Adrenal gland (tissue), 5 donors: ENCODE measurements at regions not wholly inside any gene's neighbourhood (a gene's known extent, or its start where the extent isn't known, plus 50 kb on each side); places are given as distances from the start of the nearest gene placed in this dataset.

Source experiments
- CTCF ChIP-seq, 6 experiments: fragments of 450-650 bp in 4 of 6; fragments of 200-600 bp in 2 of 6; sonication (generic) in 1 of 6; IDR thresholded peaks; 1 replicate in 5 of 6; 2 replicates in 1 of 6; pipeline versions ENCODE4 v1.5.1 to v1.8.0; 2016 to 2021; ENCODE audit warnings: antibody characterized with exemption in 6 of 6, mild to moderate bottlenecking in 2 of 6, moderate library complexity in 1 of 6
- POLR2A ChIP-seq, 2 donors: fragments of 450-650 bp; IDR thresholded peaks; one replicate each; pipeline ENCODE4 v1.6.1; 2017; ENCODE audit warnings: antibody characterized with exemption in 2 of 2, mild to moderate bottlenecking in 2 of 2, moderate library complexity in 1 of 2
- donor health status: DM: no; HTN: no; CAD: no.

GRCh38 chr20:60540591-60540990 is 582.4 kb downstream of the CDH26 start:
- TF ChIP-seq POLR2A (IDR thresholded peaks at IDR 0.05) (no peak), CTCF (IDR thresholded peaks at IDR 0.05) (no peak)
